GM19025 (cell line): ENCODE measurements at regions not wholly inside any gene's neighbourhood (a gene's known extent, or its start where the extent isn't known, plus 50 kb on each side); places are given as distances from the start of the nearest gene placed in this dataset.

ENCODE experiments used
- ATAC-seq: cut with Tn5 transposase; IDR thresholded peaks from one replicate; pipeline ENCODE4 v1.9.1; 2021; ENCODE audit warnings: mild to moderate bottlenecking, low read depth, moderate library complexity; ENCODE audit not compliant: unreplicated experiment

DNA sequence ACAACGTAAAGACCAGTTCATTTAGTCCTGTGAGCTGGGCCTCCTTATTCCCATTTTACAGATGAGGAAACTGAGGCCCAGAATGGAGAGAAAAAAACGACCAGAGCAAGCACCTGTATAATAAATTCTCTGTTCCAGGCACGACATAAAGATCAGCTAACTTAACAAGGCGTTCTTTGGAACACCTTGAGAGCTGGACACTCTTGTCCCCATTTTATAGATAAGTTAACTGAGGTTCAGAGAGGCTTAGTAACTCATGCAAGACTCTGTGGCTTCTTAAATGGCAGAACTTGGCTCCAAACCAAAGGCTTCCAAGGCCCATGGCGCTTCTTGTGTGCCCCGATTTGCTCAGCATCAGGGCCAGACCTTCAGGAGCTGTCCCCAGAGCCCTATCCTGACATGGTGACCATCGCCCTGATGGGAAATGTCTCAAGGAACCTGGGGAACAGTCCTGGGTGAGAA is 142.1 kb downstream of the VEGFA start:
- ATAC-seq: no peak

- no peak for ATAC-seq
Observed at GRCh38 chr6:43911354-43912115, 141.5 kb downstream of the VEGFA start.

GRCh38 chr6:43910638-43911353 is 140.8 kb downstream of the VEGFA start:
- no peak for ATAC-seq

- ATAC-seq: no peak
Observed at GRCh38 chr6:43910149-43910637, 140.2 kb downstream of the VEGFA start.

GRCh38 chr6:43909474-43910148 is 139.6 kb downstream of the VEGFA start:
- ATAC-seq: no peak

DNA sequence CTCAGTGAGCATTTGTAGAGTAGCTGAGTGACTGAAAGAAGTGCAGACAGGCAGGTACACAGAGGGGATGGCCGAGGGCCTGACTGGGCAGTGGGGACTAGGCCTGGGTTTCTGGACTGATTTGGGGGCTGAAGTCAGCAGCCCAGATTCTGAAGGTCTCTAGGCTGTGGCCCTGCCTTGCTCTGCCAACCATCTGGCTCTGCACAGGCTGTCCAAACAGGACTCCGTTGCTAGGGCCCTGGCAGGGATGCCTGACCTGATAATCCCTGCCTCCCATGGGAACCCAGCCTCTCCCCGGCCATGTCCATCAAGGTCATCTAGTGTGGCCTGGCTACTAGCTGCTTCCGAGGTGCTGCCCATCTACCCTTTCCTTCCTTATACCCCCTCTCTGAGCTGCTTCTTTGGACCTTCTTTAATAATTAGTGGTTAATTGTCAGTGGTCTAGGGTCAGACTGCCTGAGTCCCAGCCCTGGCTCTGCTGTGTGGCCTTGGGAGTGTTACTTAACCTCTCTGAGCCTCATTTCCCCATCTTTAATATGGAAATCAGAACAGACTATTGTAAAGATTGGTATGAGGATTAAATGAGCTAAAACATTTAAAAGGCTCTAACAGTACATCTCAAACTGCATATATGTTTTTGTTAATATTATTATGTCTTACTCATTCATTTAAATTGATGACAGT is 137.9 kb downstream of the VEGFA start:
- no peak for ATAC-seq

GRCh38 chr6:43907312-43907711 is 137.3 kb downstream of the VEGFA start:
- ATAC-seq: no peak

DNA sequence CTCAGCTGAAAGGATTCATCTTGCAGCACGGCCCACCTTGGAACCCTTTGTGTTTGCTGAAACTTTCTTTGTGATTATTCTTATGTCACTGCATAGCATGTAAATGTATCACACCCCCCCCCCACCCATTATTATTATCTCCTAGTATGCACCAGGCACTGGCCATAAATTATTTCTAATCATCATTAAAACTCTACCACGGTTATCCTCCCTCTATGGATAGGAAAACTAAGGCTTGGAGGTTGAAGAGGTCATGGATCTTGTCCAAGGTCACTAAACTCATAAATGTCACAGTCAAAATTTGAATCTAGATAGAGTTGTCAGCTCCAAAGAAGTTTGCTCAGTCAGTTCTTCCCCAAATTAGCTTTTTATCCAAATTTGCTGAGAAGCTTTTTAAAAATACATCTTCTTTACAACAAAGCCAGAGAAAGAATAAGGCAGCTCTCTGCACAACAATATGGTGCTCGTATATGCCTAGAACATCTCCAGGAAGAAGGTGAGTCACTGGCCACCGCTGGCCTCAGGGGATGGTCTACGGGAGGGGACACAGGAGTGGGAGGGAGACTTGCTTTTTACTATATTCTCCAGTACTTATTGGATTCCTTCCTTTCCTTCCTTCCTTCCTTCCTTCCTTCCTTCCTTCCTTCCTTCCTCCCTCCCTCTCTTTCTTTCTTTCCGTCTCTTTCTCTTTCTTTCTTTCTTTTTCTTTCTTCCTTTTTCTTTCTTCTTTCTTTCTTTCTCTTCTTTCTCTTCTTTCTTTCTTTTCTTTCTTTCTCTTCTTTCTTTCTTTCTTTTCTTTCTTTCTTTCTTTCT is 134.5 kb downstream of the VEGFA start:
- no peak for ATAC-seq

- no peak for ATAC-seq
Observed at GRCh38 chr6:43903739-43904290, 133.8 kb downstream of the VEGFA start.

GRCh38 chr6:43901733-43902230 is 131.8 kb downstream of the VEGFA start:
- ATAC-seq: no peak

- ATAC-seq: no peak
Observed at GRCh38 chr6:43900916-43901732, 131.1 kb downstream of the VEGFA start.

- ATAC-seq: no peak
Observed at GRCh38 chr6:43900560-43900915, 130.5 kb downstream of the VEGFA start.

- no peak for ATAC-seq
Observed at GRCh38 chr6:43899830-43900229, 129.8 kb downstream of the VEGFA start.

- ATAC-seq: no peak
Observed at GRCh38 chr6:43898358-43899131, 128.5 kb downstream of the VEGFA start.

DNA sequence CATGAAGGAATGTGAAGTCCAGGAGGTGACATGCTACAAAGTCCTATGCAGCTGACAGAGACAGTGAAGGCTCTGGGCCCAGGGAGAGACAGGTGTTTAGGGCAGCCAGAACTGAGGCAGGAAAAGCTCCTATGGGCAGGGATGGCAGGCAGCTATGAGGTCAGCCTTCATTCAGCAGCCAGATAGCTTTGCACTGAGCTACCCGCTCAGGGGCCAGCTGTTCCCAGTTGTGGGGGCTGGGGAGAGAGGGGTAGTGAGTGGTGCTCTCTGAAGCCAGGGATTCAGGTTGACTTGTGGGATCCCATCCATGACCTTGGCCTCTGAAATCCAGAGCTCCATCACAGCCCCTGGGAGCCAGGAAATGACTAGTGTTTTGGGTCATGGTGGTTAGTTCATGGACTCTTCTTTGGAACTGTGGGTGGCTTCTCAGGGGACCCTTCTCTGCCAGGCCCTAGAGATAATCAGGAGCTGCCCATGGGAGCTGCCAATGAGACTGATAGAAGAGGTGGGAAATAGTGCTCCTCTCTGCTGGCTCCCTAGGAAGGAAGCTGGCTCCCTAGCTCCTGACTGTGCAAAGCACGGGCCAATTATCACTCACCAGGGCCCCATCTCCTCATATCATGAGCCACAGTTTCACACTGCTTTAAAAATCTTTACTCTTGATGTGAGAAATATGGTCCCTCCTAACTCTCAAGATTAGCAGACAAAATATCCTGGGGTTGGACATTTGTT is 127.7 kb downstream of the VEGFA start:
- ATAC-seq: no peak

DNA sequence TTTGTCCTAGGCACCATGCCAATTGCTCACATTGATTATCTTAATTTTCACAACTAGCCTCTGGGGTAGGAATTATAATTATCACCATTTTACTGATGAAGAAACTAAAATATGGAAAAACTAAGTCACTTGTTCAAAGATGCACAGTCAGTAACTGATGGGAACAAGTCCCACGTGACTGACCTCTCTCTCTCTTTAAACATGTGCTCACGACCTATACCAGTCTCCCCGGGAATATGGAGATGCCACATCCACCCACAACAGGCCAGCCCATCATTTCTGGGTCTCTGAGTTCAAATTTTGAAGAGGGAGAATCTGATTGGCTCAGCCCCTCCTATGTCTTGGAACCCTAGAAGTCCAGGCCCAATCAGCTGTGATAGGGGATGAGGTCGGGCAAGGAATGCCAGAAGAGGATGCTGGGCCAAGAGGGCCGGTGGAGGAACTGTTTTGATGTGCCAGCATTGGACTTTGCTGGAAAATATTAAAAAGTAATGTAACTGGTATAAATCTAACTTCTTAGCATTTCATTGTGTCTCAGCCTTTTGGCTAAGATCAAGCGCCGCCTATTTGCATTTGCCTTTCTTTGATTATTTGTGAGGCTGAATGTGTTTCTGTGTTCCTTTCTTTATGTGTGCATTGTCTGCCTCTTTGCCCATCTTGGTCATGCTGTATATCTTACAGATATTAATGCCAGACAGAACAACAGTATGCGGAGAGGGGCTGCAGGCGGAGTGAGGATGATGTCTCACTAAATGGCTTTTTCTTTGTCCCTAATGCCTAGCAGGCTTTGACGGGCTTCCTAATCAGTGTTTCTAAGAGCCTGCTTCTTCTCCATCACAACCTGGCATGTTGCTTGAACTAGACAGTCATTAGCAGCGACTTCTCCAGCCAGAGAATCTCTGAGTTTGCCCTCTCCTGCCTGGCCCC is 126.6 kb downstream of the VEGFA start:
- no peak for ATAC-seq
